GM04504 (cell line): ENCODE measurements at regions not wholly inside any gene's neighbourhood (a gene's known extent, or its start where the extent isn't known, plus 50 kb on each side); places are given as distances from the start of the nearest gene placed in this dataset.
"Not testable (repeated sequence)": the region's sequence is repeated elsewhere in the genome, so short reads cannot be mapped to it uniquely, and the experiment has no call there.

Source experiments
- DNase-seq: peaks from one replicate; pipeline ENCODE4 v3.0.0-alpha.2; 2012; ENCODE audit warnings: low read depth

DNA sequence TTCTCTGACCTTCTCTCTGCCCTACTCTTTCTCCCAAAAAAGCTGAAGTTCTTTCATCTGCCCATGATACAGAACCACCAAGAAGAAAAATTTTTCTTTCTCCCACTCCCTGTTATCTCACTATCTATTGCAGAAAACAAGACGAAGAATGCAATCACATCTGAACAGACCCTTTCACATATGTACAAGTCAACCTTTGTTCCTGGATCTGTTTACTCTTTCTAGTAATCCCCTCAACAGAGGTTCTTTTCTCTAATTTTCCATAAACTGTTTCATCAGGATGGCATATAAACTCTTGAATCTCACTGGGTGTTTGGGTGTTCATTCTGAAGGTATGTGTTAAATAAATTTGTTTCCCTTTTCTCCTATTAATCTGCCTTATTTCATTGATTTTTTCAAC, 1262.7 kb upstream of the NRXN1 start:
- no peak for DNase-seq

DNA sequence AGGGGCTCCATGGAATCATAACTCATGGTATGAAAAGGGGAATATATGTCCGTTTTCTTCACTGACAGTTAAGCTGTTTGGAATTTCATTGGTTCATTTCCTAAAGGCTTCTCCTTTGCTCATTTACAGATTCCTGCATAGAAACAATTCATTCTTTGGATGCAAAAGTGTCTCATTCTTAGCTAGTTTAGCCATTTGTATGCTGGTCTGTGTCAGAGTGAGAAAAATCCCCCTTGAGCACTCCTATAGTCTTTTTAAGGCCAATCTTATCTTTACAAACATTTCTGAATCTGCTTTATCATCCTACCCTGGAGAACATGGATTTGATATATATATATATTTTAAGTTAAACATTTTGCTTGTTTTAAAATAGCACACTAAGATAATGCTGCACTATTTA, 1260.9 kb upstream of the NRXN1 start:
- no peak for DNase-seq

DNA sequence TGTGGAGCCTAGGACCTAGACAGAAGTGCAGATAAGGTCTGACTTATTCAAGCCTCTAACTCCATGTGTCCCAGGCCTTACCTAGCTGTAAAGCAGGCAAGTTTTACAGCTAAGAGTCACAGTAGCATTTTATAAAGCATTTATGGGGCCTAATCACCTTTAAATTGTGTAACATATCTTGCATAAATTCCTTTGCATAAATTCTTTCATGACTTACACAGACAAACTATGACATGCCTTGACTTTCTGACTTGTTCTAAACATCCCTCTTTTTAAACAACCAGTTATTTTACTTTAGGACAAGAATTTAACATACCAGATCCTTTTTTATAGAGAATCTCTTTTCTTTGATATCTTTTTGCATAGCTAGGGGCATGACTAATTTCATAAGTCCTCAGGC, 1257.8 kb upstream of the NRXN1 start:
- no peak for DNase-seq

DNA sequence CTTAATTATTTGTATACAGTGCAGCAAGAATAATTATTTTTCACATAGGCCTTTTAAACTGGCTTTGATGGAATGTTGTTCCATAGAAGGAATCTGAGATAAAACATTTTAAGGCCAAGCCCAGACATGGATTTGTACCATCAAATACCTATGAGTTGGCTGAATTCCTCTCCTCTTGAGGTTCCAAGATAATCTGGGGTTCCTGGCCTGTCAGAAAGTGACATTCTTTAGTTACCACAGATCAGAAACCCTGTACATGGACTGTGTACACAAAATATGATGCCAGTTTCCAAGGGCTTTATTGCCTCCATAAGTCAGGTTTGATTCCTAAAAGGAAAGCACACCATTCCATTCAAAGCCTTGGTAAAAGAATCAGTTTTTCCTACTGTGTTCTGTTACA, 1256.7 kb upstream of the NRXN1 start:
- DNase-seq: no peak

DNA sequence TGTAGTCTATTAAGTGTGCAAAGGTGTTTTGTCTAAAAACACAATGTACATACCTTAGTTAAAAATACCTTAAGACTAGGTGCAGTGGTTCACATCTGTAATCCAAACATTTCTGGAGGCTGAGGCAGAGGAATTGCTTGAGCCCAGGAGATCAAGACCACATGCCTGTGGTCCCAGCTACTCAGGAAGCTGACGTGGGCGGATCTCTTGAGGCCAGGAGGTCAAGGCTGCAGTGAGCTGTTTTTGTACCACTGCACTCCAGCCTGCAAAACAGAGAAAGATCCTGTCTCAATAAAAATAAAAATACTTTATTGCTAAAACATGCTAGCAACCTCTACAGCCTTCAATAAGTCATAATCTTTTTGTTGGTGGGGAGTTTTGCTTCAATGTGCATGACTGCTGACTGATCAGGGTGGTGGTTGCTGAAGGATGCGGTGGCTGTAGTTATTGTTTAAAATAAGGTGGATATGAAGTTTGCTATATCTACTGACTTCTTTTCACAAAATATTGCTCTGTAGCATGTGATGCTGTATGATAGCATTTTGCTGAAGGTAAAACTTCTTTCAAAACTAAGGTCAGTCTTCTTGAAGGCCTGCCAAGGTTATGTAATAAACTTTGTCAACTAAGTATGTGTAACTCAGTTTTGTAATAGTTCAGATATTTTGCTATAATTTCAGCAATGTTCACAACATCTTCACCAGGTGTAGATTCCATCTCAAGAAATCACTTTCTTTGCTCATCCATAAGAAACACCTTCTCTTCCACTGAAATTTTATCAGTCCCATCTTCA, 1238.0 kb upstream of the NRXN1 start:
- no peak for DNase-seq

DNA sequence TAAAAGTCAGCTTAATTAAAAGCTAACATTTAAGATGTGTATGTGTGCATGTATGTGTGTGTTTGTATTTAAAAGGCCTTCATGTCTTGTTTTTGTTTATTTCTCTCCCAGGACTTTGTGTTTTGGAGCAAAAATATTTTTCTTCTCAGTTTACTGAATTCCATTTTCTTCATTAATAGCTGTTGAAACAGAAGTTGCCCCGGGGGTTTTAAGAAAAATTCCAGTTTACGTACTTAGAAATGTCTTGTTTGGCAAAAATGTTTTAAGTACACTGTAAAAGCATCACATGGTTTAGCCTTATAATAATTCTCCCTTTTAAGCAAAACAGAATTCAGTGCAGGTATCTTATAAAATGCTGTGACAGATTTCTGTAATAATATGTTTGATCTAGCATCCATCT, 1233.0 kb upstream of the NRXN1 start:
- no peak for DNase-seq

DNA sequence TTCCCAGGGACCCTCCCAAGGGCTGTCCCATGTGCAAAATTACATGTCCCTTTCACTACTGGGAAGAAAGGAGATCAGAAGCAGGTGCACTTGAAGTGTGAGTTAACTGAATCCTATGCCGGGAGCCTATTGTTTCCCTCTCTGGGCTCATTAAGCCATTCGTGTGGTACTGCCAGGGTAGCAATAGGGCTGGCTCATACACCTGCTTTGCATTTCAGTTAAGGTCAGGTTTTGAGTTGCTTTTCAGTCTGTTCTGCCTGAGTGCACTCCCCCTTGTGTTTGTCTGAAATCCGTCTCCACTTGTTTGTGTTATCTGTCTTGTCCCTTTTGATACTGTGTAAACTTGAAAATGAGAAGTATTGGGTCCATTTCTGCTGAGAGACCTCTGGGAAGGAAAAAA, 1232.6 kb upstream of the NRXN1 start:
- DNase-seq: no peak

DNA sequence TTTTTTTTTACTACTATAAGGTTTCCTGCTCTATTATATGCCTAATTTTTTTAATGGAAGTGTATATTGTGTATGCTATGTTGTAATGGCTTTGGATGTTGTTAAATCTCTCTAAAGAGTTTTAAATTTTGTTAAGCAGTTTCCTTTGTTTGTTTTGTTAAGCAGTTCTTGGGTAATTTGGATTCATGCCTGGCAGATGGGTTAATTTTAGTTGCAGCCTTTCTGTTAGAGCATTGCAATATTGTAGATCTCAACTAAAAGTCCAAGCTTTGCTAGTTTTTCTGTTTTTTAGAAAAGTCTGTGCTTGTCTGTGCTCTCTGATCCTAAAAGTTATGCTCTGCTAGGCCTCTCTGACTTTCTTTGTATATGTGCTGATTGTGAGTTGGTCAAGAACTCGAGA, 1229.0 kb upstream of the NRXN1 start:
- no peak for DNase-seq

DNA sequence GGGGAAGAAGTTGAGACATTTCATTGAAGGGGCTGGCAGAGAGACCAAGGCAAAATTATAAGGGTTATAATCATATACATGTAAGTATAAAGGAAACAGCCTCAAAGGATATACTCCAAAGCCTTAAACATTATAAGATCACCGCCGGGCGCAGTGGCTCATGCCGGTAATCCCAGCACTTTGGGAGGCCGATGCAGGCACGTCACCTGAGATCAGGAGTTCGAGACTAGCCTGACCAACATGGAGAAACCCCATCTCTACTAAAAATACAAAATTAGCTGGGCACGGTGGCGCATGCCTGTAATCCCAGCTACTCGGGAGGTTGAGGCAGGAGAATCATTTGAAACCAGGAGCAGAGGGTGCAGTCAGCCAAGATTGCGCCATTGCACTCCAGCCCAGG, 1227.0 kb upstream of the NRXN1 start:
- not testable (repeated sequence) for DNase-seq

DNA sequence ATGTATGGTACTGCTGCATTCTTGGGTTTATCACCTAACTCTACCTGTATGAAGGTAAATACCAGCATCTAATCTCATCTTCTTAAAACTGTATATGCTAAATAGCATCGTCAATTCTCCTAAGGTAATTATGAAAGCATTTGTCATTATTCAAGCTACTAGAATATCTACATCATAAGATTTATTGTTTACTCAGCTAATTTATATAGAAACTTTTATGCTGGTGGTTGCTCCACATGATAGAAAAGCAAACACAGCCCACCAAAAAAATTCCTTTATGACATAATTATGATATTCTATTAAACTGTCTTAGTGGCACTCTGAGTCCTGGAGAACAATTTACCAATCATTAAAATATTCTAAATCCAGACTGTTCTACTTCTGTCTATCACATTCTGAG, 1226.1 kb upstream of the NRXN1 start:
- no peak for DNase-seq

DNA sequence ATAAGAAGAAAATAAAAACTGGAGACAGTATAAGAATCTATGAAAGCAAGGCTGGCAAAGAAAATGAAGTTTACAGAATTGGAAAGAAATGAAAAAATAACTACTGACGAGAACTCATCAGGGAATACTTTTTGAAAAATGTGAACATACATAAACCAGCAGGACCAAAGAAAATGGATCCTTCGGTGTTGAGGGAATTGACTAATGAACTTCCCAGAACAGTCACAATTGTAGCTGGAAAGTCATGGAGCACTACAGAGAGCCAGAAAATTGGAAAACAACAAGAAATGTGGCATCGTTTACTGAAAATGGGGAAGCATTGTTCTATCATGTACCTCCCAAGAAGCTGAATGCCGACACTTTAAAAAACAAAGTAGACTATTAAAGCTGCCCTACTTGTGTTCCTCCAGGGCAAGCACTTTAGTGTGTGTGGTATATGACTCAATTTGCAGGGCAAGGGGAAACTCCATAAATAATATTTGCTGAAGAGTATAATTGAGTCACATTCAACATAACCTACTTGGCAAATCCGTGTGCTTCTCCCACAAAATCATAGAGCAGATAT, 1221.6 kb upstream of the NRXN1 start:
- DNase-seq: no peak

DNA sequence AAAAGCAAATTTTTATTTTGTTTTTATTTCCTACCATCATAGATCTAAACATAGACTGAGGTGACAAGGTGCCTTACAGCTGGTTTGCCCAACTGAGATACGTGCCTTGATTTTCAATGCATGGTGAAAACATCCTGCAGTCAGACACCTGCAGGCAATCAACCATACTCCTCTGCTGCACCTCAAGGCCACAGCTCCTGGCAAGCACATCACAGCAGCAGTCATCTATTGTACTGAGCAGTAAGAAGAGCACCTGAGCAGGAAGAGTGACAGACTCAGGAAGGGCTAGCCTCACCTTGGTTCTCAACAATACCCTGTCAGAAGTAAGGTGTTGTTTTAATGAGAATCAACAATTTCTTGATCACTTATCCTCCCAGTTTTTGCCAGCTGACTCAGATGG, 1206.8 kb upstream of the NRXN1 start:
- DNase-seq: no peak

DNA sequence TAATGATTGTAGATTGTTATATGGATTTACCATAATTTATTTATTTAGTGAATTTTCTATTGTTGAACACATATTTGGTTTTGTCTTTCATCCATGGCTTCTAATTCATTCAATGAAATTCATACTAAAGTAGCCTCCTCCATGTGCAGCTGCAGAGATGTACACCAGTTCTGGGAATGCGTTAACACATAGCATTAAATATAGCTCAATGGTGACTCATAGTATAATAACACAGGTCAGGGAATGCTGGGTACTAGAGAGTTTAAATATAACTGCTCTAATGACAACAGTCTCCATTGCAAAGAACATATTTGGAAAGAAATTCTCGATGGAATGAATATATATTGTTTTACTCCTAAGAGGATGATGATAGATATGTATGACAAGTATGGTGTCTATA, 1190.2 kb upstream of the NRXN1 start:
- DNase-seq: no peak

DNA sequence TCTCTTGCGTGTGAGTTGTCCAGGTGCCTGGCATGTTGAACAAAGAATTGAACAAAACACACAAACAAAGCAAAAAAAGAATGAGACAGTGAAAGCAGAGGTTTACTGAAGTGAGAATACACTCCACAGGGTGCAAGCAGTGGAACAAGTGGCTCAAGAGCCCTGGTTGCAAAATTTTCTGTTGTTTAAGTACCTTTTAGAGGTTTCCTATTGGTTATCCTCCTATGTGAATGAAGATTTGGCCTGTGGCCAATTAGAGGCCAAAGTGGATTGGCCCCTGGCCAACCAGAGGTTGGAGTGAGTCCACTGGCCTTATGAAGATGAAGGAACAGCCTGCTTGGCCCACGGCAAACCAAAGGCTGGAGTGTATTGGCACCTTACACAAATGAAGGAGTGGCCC, 1188.5 kb upstream of the NRXN1 start:
- no peak for DNase-seq

DNA sequence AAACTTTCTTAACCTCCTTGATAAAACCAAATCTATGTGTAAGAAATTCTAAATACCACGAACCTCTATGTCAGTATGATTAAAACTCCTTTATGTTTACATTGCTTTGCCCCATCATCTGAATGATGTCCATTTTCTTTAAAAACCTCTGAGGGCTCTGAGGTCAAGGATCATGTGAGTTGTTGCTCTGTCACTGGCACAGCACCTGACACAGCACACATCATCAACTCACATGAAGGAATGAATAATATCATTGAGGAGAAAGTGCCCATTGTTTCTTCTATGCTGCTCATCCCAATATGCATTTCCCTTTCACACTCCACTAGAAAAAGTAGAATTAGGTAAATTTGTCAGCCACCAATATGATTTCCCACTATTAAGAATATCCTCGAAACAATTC, 1178.7 kb upstream of the NRXN1 start:
- no peak for DNase-seq

DNA sequence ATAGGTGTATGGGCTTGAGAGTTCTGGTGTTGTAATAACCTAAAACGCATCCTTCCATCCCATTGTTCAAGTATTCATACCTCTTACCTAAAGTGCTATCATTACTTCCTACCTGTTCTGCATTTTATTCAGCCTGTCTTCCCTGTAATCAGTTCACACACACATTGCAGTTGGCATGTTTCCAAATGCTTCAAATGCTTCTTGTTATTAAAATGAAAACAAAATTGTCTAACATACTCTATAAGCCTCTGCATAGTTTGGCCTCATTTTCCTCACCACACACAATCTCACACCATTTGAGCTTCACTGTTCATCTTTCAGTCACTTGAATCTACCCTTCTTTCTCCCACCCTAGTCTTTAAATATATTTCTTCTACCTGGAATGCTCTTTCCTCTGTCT, 1178.2 kb upstream of the NRXN1 start:
- DNase-seq: no peak

DNA sequence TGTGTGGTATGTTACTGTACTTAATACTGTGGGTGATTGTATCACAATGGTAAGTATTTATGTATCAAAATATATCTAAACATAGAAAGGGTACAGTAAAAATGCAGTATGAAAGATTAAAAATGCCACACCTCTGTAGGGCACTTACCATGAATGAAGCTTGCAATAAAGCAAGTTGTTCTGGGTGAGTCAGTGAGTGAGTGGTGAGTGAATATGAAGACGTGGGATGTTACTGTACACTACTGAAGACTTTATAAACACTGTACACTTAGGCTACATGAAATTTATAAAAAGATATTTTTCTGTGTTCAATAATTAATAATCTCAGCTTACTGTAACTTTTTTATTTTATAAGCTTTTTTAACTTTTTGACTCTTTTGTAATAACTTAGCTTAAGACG, 1162.4 kb upstream of the NRXN1 start:
- no peak for DNase-seq

DNA sequence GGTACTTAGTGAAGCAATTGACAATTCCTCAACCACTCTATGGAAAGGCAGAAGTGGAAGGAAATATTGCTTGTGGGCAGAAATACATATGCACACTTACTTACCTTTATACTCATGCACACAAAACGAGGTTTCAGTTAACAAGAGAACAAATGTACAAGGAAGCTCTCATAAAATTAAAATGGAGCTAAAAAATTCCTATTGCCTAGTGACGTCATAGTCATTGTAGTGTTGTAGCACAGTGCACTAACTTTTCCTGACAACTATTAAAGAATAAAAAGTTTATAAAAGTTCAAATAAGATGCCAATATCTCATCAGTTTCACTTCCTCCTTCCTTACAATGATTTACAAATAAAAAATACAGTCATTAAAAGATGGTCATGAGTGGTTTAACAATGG, 1161.9 kb upstream of the NRXN1 start:
- DNase-seq: no peak

DNA sequence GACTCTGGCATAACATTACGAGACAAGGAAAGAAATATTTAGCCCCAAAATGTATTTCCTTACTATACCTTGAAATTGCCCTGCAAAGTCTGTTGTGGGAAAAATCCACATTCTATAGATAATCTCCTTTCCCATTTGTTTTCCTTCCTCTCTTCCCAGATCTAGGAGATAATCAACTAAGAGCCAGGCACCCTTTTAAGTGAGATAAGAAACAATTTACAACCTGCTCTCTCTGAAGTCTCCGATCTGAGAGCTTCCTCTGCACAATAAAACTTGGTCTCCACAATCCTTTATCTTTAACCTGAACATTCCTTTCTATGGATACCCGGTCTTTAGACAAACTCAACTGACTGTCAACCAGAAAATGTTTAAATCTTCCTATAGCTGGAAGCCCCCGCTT, 1160.7 kb upstream of the NRXN1 start:
- no peak for DNase-seq

DNA sequence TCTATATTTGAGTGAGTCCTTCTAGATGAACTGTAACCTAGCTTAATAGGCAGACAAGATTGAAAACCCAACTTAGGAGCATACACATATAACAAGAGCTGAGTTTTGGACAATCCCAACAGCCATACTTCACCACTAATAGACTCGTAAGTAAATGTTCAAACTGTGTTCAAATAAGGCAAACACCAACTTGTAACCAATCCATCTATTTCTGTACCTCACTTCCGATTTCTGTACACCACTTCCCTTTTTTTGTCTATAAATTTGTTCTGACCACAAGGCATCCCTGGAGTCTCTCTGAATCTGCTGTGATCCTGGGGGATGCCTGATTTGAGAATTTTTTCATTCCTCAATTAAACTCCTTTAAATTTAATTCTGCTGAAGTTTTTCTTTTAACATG, 1149.1 kb upstream of the NRXN1 start:
- DNase-seq: no peak

DNA sequence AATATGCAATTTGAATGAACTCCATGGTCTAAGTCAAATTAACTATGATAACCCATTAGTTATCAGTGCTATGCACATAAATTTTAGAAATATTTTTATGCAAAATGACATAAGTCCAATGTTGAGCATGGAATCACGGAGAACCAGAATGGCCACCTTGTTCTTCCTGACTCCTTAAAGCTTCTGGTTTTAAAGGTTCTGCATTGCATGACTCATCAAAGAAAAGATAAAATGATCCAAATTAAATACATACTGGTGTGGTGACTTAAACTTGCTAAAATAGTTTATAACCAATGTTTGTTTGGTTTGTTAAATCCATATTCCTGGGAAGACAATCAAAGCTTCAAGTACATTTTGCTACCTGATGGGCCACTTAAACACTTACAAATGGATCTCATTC, 1146.9 kb upstream of the NRXN1 start:
- DNase-seq: no peak

DNA sequence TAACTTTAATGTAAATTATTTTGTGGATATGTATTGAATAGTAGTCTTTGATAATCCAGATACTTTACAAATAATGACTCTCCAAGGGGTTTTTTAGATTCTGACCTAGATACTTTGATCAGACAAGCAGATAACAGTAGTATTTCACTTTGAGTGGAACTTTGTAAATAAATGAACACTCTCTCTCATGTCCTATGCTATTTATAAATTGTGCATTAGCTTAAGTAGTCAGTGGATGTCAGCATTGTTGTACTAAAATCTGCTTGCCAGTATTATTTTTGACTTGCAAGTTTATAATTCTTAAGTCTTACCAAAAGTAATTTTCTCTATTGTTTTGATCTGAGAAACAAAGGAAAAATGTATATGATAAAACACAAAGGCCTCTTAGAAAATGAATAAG, 1113.1 kb upstream of the NRXN1 start:
- DNase-seq: no peak

DNA sequence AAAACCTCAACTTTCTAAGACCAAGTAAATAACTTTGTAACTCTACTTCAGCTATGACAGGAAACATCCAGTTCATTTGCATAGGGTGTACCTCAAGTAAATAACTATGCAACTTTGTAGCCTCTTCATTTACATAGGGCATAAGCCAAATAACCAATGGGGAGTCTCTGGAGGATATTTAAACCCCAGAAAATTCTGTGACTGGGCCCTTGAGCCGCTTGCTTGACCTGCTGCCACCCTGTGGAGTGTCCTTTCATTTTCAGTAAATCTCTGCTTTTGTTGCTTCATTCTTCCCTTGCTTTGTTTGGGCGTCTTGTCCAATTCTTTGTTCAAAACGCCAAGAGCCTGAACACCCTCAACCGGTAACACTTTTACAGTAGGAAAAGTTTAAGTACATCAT, 1112.7 kb upstream of the NRXN1 start:
- no peak for DNase-seq

DNA sequence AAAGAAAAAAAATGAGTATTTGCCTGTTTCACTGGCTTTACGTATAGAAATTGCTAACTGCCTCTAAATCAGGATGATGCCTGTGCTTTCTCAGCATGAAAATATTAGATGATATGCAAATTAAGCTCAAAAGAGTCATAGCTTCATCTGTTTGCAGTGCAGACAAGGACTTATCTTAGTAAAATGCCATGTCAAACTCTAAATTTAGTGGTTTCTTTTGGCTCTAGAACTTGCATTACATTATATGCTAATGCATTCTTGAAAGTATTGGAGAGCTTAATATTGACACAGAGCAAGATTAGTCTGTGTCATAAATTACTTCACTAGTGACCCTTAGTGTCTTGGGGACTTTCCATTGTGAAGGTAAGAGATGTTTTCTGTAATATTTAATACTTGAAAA, 1109.1 kb upstream of the NRXN1 start:
- no peak for DNase-seq
